Heart left ventricle (tissue), 13 donors: ENCODE measurements at regions not wholly inside any gene's neighbourhood (a gene's known extent, or its start where the extent isn't known, plus 50 kb on each side); places are given as distances from the start of the nearest gene placed in this dataset.

ENCODE experiments used
- CTCF ChIP-seq, 12 donors: fragments of 200-600 bp; sonication (generic) in 4 of 12; IDR thresholded peaks; one replicate each; pipeline versions ENCODE4 v1.5.0 to v1.8.0; 2018 to 2022; ENCODE audit warnings: antibody characterized with exemption in 12 of 12, mild to moderate bottlenecking in 5 of 12
- POLR2A ChIP-seq, 2 donors: fragments of 450-650 bp; IDR thresholded peaks; one replicate each; pipeline ENCODE4 v1.6.1; 2017; ENCODE audit warnings: antibody characterized with exemption in 2 of 2, mild to moderate bottlenecking in 2 of 2, moderate library complexity in 2 of 2
- donor health status: ischemic (EF 13 %, LVEDD 7.1; RV severe dilation, severe dysfunction).
- donor health status: DM: no; HTN: yes; CAD: no.
- donor health status: DM: no; HTN: no; CAD: no.
- donor health status: ischemic (EF 25% LVEDD 6.9; RV normal size, moderate dysfunction).
- donor health status: ischemic (EF 25% LVEDD 5.7; RV mildly dilated, moderate dysfunction).
- donor health status: ischemic (EF 35%, LVEDD 5.7; RV mildly dilated, moderate dysfunction).
- donor health status: nonischemic (EF 11% LVEDD 7.7; RV severe dilation, severe dysfunction).
- donor health status: DM: yes; HTN: yes; CAD: no.
- donor health status: PGD.
- donor health status: ischemic (EF 29% LVEDD 5.4; RV normal size, mild dysfunction).
- donor health status: nonischemic (EF 23%, LVEDD 6.1; RV moderate dilation, normal function).

- TF ChIP-seq POLR2A (IDR thresholded peaks at IDR 0.05) (no peak), CTCF (IDR thresholded peaks at IDR 0.05) (peak; percentile 44 to 69 (median 56))
Observed at GRCh38 chr15:26260517-26261133, 397.5 kb upstream of the ATP10A start.
